C4-2B (cell line): ENCODE measurements at regions not wholly inside any gene's neighbourhood (a gene's known extent, or its start where the extent isn't known, plus 50 kb on each side); places are given as distances from the start of the nearest gene placed in this dataset.
A peak's percentile ranks its signal among the peaks of the same experiment; 100 is the strongest.

ENCODE experiments used
- H3K27ac ChIP-seq: fragments of 450-650 bp; 2 replicates; pipeline ENCODE4 v1.5.1; 2017
- CTCF ChIP-seq: fragments of 450-650 bp; conservative IDR thresholded peaks from 2 replicates; pipeline ENCODE4 v1.5.1; 2017; ENCODE audit warnings: mild to moderate bottlenecking
- ZFX ChIP-seq: fragments of 450-650 bp; IDR thresholded peaks from 2 replicates; pipeline ENCODE4 v1.6.1; 2017

- TF ChIP-seq ZFX (no peak), CTCF (no peak)
- H3K27ac ChIP-seq: no peak overlapping the region
Measured at GRCh38 chr2:82143343-82143742, 1838.8 kb upstream of the LRRTM1 start.

- TF ChIP-seq CTCF: no peak
- no peak for TF ChIP-seq ZFX
- peak overlapping the region; percentile 41; the same call in 1 of the 2 replicates for H3K27ac ChIP-seq
Measured at GRCh38 chr2:82139979-82140611, 1835.5 kb upstream of the LRRTM1 start.

- TF ChIP-seq ZFX: no peak
- no peak for TF ChIP-seq CTCF
- no peak overlapping the region for H3K27ac ChIP-seq
Measured at GRCh38 chr2:82137441-82137840, 1832.9 kb upstream of the LRRTM1 start.

- TF ChIP-seq ZFX: no peak
- no peak for TF ChIP-seq CTCF
- H3K27ac ChIP-seq: no peak overlapping the region
Measured at GRCh38 chr2:82128051-82128450, 1823.5 kb upstream of the LRRTM1 start.

GRCh38 chr2:82124629-82125028, 1820.1 kb upstream of the LRRTM1 start:
- no peak for TF ChIP-seq CTCF
- TF ChIP-seq ZFX: no peak
- H3K27ac ChIP-seq: no peak overlapping the region

GRCh38 chr2:82120654-82121053, 1816.1 kb upstream of the LRRTM1 start:
- no peak overlapping the region for H3K27ac ChIP-seq
- TF ChIP-seq CTCF: no peak
- no peak for TF ChIP-seq ZFX

GRCh38 chr2:82120115-82120514, 1815.6 kb upstream of the LRRTM1 start:
- H3K27ac ChIP-seq: no peak overlapping the region
- TF ChIP-seq CTCF (no peak), ZFX (no peak)
